BE2C (cell line): ENCODE measurements at regions not wholly inside any gene's neighbourhood (a gene's known extent, or its start where the extent isn't known, plus 50 kb on each side); places are given as distances from the start of the nearest gene placed in this dataset.

Experiments used
- DNase-seq: peaks from one replicate; pipeline ENCODE4 v3.0.0-alpha.2; 2020
- H3K27me3 ChIP-seq: fragments of 250-450 bp; sonication (Bioruptor Pico); 2 replicates; pipeline ENCODE4 v1.5.1; 2020; ENCODE audit warnings: mild to moderate bottlenecking
- H3K36me3 ChIP-seq: fragments of 250-450 bp; sonication (Bioruptor Pico); 2 replicates; pipeline ENCODE4 v1.5.1; 2020; ENCODE audit warnings: mild to moderate bottlenecking
- H3K4me1 ChIP-seq: fragments of 250-450 bp; sonication (Bioruptor Pico); 2 replicates; pipeline ENCODE4 v1.5.1; 2020
- H3K4me3 ChIP-seq: 2 replicates; pipeline ENCODE4 v1.5.1; 2011; ENCODE audit warnings: low read depth, low read length
- H3K9me3 ChIP-seq: fragments of 250-450 bp; sonication (Bioruptor Pico); 2 replicates; pipeline ENCODE4 v1.5.1; 2020
- TF ChIP-seq, protein P1 (sequence below): IDR thresholded peaks from 2 replicates; pipeline ENCODE4 v1.5.1; 2012; ENCODE audit warnings: mild to moderate bottlenecking, low read depth, low read length

DNA sequence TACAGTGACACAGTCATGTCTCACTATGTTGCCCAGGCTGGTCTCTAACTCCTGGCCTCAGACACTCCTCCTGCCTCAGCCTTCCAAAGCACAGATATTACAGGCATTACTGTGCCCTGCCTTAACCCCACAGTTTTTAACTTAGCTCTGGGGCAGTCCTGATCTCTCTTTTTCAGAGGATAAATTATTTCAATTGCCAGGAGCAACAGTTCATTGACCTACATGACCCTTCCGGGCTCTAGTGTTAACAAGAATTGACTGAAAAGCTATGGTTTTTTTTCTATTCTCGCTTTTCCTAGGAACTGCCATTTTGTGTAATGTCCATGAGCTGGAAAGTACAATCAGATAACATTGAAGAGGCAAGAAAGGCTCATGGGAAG is 92.8 kb downstream of the HNRNPLL start:
- H3K4me3 ChIP-seq: no peak overlapping the region
- no peak for DNase-seq

DNA sequence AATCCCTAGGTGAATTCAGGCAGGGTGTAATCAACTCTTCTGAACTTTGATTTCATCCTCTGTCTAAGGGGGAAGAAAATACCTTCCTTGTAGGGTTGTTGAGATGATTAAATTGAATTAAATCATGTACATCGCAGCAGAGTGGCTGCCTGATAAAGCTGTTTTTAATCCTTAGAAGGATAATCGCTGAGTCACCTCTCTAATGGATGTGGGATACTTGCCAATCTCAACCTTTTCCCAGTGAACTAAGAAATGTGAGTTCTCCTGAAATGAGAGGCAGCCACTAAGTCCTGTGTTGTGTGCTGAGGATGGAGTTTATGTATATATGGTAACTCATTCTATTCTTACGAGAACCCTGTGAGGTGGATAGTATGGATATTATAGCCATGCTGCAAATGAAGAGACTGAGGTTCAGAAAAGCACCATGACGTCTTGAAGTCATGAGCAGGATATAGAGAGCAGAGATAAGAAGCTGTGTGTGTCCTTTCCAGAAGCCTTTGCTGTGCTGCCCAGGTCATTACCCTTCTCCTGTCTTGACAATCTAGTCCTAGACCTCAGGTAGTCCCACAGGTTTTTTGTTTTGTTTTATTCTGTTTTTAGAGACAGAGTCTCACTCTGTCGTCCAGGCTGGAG is 93.3 kb downstream of the HNRNPLL start:
- DNase-seq: peak; percentile 35
- Histone ChIP-seq H3K27me3 (no peaks in the 10 kb centered on the region), H3K36me3 (no peaks in the 10 kb centered on the region), H3K4me3 (no peak overlapping the region), H3K9me3 (no peaks in the 10 kb centered on the region), H3K4me1 (peaks cover 19% of the 10 kb centered on the region)
- TF ChIP-seq, protein P1, sequence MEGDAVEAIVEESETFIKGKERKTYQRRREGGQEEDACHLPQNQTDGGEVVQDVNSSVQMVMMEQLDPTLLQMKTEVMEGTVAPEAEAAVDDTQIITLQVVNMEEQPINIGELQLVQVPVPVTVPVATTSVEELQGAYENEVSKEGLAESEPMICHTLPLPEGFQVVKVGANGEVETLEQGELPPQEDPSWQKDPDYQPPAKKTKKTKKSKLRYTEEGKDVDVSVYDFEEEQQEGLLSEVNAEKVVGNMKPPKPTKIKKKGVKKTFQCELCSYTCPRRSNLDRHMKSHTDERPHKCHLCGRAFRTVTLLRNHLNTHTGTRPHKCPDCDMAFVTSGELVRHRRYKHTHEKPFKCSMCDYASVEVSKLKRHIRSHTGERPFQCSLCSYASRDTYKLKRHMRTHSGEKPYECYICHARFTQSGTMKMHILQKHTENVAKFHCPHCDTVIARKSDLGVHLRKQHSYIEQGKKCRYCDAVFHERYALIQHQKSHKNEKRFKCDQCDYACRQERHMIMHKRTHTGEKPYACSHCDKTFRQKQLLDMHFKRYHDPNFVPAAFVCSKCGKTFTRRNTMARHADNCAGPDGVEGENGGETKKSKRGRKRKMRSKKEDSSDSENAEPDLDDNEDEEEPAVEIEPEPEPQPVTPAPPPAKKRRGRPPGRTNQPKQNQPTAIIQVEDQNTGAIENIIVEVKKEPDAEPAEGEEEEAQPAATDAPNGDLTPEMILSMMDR: no peak

More for the DNA sequence above, 92.8 kb downstream of the HNRNPLL start:
- TF ChIP-seq, protein P1: no peak
- Histone ChIP-seq H3K4me1 (peaks cover 19% of the 10 kb centered on the region), H3K36me3 (no peaks in the 10 kb centered on the region), H3K9me3 (no peaks in the 10 kb centered on the region), H3K27me3 (no peaks in the 10 kb centered on the region)

DNA sequence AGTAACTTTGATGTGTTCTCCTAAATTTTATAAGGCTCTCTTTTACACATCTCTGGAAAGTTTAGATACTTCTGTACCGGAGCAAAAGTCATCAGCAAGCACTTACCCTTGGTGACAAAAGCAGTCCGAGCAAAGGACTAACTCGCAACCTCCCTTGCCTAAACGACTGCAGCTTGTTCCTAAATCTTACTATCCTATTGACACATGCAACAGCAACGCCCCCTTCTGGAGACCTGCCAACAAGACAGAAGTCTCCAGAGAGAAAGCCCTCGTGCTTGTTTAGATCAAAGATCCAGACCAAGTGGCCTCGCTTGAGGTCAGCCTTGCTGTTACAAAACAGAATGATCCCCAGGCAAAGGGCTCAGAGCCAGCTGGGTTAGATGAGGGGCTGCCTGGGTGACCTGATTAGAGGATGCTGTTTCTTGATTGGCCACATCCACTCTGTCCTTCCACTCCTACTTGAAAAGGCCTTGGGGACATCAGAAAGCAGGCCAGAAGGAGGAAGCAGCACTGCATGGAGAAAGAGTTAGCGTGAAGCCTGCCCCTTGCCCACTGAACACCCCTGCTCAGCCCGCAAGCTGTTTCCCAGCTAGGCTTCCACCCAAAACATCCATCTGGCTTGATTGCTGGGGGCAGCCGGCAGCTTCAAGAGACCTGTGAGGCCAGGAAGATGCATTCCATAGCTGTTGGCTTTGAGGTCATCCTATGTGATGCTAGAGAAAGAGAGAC is 94.3 kb downstream of the HNRNPLL start:
- TF ChIP-seq, protein P1: peak; percentile 73
- Histone ChIP-seq H3K27me3 (no peaks in the 10 kb centered on the region), H3K9me3 (no peaks in the 10 kb centered on the region), H3K4me1 (peaks cover 19% of the 10 kb centered on the region), H3K36me3 (no peaks in the 10 kb centered on the region), H3K4me3 (no peak overlapping the region)
- DNase-seq: peak; percentile 88

- Histone ChIP-seq H3K27me3 (no peaks in the 10 kb centered on the region), H3K4me1 (peaks cover 19% of the 10 kb centered on the region)
- DNase-seq: no peak
These were observed 95.0 kb downstream of the HNRNPLL start for GRCh38 chr2:38507712-38508111.

GRCh38 chr2:38505779-38506178 is 96.9 kb downstream of the HNRNPLL start:
- H3K4me3 ChIP-seq: no peak overlapping the region
- H3K27me3 ChIP-seq: no peaks in the 10 kb centered on the region
- peaks cover 19% of the 10 kb centered on the region for H3K4me1 ChIP-seq
- H3K9me3 ChIP-seq: no peaks in the 10 kb centered on the region
- no peaks in the 10 kb centered on the region for H3K36me3 ChIP-seq
- TF ChIP-seq, protein P1: no peak
- no peak for DNase-seq

More at GRCh38 chr2:38507712-38508111, 95.0 kb downstream of the HNRNPLL start:
- no peaks in the 10 kb centered on the region for H3K36me3 ChIP-seq
- no peaks in the 10 kb centered on the region for H3K9me3 ChIP-seq
- TF ChIP-seq, protein P1: no peak
- H3K4me3 ChIP-seq: no peak overlapping the region

DNA sequence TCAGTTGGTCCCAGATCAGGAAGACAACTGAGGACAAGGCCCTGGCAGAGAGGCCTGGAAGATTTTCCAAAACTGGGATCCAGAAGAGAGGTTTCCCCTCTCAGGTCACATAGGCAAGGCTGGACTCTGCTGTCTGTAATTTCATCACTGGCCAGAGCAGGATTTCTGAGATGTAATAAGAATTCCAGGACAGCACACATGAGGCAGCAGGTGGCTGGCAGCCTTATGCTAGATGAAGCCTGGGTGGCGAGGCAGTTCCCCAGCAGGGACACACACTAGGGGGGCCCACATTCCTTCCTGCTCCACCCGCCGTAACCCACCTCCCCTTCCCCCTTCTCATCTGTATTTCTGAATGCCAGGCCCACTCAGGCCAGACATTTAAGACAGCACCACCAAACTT is 98.6 kb downstream of the HNRNPLL start:
- Histone ChIP-seq H3K27me3 (no peaks in the 10 kb centered on the region), H3K4me3 (no peak overlapping the region), H3K4me1 (peaks cover 10% of the 10 kb centered on the region), H3K9me3 (no peaks in the 10 kb centered on the region), H3K36me3 (no peaks in the 10 kb centered on the region)
- TF ChIP-seq, protein P1: no peak
- no peak for DNase-seq
